ENCODE measurements at regions not wholly inside any gene's neighbourhood (a gene's known extent, or its start where the extent isn't known, plus 50 kb on each side); places are given as distances from the start of the nearest gene placed in this dataset.
"Not testable (repeated sequence)": the region's sequence is repeated elsewhere in the genome, so short reads cannot be mapped to it uniquely, and the experiment has no call there.

DNA sequence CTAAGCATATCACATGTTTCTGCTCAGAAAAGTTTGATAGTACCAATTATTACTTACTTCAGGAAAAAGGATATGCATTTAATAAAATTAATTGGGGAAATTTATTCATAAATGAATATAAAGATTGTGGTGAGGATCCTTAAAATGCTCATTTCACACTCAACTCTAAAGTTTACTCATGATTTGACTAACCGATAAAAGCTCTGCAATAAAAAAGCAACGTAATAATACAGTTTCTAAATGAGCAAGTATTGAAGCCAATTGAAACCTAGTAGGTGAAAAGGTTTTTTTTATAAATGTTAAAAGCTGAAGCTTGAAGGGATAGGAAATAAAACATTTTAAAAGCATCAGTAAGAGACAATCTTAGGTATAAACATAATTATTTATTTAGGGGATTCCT lies 308.3 kb upstream of the STEAP1 start:
- TF ChIP-seq, protein P1, sequence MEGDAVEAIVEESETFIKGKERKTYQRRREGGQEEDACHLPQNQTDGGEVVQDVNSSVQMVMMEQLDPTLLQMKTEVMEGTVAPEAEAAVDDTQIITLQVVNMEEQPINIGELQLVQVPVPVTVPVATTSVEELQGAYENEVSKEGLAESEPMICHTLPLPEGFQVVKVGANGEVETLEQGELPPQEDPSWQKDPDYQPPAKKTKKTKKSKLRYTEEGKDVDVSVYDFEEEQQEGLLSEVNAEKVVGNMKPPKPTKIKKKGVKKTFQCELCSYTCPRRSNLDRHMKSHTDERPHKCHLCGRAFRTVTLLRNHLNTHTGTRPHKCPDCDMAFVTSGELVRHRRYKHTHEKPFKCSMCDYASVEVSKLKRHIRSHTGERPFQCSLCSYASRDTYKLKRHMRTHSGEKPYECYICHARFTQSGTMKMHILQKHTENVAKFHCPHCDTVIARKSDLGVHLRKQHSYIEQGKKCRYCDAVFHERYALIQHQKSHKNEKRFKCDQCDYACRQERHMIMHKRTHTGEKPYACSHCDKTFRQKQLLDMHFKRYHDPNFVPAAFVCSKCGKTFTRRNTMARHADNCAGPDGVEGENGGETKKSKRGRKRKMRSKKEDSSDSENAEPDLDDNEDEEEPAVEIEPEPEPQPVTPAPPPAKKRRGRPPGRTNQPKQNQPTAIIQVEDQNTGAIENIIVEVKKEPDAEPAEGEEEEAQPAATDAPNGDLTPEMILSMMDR (conservative IDR thresholded peaks at IDR 0.05; ENCODE audit: low read depth, low read length), result no peak
- no peak overlapping the region for H3K4me3 ChIP-seq (ENCODE audit: low read depth, low read length)
- DNase-seq (ENCODE audit: low read depth), result no peak

DNA sequence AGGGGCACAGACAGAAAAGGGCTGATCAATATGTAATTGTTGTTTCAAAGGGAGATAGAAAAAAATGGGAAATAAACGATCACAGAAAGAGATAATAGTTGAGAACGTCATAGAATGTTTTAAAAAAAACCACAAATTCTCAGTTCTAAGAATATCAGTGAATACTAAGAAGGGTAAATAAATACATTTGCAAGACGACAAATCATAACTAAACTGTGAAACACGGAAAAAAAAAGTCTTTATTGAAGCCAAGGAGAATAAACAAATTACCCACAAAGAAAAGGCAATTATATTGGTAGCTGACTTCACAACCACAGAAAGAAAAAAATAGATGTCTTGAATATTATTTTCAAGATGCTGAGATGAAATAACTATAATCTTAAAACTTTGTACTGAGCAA lies 305.2 kb upstream of the STEAP1 start:
- TF ChIP-seq, protein P1 (conservative IDR thresholded peaks at IDR 0.05; ENCODE audit: low read depth, low read length), result no peak

DNA sequence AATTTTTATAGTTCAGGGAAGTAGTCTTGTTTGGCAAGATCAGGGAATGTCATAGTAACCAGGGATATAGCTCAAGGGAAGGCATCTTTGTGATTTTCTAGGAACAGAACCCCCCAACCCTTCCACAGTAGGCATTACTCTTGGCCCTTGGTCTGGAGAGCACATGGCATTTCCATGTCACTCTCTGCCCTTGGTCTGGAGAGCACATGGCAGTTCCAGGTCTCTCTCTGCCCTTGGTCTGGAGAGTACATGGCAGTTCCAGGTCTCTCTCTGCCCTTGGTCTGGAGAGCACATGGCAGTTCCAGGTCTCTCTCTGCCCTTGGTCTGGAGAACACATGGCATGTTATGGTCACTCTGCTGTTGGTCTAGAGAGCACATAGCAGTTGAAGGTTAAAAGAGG lies 297.2 kb upstream of the STEAP1 start:
- H3K4me3 ChIP-seq (ENCODE audit: low read depth, low read length); DNase-seq (ENCODE audit: low read depth): not testable (repeated sequence)

More for the DNA sequence above, 305.2 kb upstream of the STEAP1 start:
- H3K4me3 ChIP-seq (ENCODE audit: low read depth, low read length), result no peak overlapping the region
- no peak for DNase-seq (ENCODE audit: low read depth)

DNA sequence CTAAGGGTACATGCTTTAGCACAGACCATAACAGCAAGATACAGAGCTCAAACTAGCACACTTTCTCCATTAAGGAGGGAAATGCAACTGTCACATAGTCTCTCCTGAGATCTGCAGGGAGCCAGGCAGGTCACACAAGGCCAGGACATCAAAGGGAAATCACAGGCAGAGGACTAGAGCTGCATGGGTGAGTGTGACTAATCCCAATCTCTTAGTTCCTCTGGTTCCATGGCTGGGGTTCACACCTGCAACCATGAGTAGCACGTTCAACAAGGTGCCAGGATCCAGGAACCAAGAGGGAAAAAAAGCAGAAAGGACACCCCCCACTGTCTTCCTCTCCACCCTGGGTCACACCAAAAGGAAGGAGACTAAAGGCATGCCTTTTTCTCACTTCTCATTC lies 296.5 kb upstream of the STEAP1 start:
- TF ChIP-seq, protein P1 (conservative IDR thresholded peaks at IDR 0.05; ENCODE audit: low read depth, low read length), result no peak
- no peak overlapping the region for H3K4me3 ChIP-seq (ENCODE audit: low read depth, low read length)

DNA sequence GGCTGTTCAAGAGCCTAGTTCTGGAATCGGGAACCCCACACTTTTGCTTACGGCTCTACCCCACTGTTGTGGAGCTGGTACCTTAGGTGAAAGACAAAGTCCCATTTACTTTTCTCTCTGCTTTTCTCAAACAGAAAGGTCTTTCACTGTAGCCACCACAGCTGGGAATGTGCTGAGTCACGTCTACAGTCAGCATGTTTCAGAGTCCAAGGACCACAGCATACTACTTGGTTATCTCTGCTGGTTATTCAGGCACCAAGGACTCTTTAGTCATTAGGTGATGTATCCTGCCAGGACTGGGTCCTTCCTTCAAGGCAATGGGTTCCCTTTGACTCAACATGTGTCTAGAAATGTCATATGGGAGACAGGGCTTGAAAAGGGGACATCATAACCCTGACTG lies 266.8 kb upstream of the STEAP1 start:
- TF ChIP-seq, protein P1 (conservative IDR thresholded peaks at IDR 0.05; ENCODE audit: low read depth, low read length), result no peak
- no peak overlapping the region for H3K4me3 ChIP-seq (ENCODE audit: low read depth, low read length)
- peak; percentile 22 for DNase-seq (ENCODE audit: low read depth)

More for the DNA sequence above, 296.5 kb upstream of the STEAP1 start:
- no peak for DNase-seq (ENCODE audit: low read depth)

DNA sequence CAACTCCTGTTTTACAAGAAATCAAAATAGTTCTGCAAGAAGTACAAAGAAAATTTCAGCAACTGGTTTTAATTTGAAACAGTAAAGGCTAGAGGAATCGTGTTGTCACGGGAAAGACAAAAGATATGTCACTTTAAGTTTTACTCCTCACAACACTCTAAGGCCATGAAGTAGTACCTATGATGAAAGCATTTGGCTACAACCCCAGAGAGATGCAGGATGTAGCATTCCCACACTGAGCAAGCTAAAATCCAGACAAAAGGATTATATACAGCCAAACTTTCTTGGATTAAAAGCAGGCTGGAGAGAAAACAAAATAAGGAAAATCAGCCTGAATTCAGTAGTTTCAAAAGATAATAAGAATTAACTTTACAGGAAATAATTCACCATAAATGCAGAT lies 245.5 kb upstream of the STEAP1 start:
- DNase-seq (ENCODE audit: low read depth), result no peak
- H3K4me3 ChIP-seq (ENCODE audit: low read depth, low read length), result no peak overlapping the region
- TF ChIP-seq, protein P1 (conservative IDR thresholded peaks at IDR 0.05; ENCODE audit: low read depth, low read length), result no peak

DNA sequence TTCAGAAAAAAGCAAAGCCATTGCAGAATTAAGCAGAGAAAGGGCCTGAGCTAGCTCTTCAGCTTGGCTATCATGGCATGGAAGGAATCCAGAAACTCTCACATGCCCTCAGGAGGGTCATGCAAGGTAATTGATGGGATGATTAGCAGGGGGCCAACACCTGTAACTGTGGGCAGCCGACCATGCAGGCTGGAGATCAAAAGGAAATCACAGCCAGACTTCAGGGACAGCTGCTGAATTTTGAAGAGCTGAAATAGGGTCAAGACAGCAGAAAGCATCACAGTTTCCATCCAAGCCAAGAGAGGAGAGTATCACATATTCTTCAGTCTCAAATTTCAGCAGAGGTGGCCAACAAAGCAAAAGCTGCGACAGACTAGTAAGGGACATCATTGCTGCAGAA lies 239.6 kb upstream of the STEAP1 start:
- H3K4me3 ChIP-seq (ENCODE audit: low read depth, low read length), result no peak overlapping the region
- TF ChIP-seq, protein P1 (conservative IDR thresholded peaks at IDR 0.05; ENCODE audit: low read depth, low read length), result no peak
- no peak for DNase-seq (ENCODE audit: low read depth)

DNA sequence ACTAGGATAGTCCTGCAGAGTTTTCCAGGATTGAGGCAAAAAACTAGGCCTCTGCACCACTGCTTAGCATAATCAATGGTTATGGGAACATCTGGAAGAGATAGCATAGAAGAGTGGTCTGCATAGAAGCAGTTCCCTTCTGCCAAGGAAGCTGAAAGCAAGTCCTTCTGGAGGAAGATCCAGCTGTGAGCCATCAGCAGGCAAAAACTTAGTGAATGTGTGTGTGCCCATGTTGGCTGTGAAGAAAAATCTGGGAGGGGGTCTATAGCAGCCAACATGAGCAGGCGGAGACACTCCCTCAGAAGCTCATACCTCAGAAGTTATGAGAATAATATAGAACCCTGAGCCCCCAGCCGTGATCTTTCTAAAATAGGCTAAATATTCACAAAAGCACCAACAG lies 228.1 kb upstream of the STEAP1 start:
- no peak for DNase-seq (ENCODE audit: low read depth)
- no peak overlapping the region for H3K4me3 ChIP-seq (ENCODE audit: low read depth, low read length)
- TF ChIP-seq, protein P1 (conservative IDR thresholded peaks at IDR 0.05; ENCODE audit: low read depth, low read length), result no peak
